DND-41 (cell line): ENCODE measurements at regions not wholly inside any gene's neighbourhood (a gene's known extent, or its start where the extent isn't known, plus 50 kb on each side); places are given as distances from the start of the nearest gene placed in this dataset.

ENCODE experiments used
- ATAC-seq: fragments of 200-7000 bp; cut with Tn5 transposase; 3 replicates; pipeline ENCODE4 v1.9.1; 2021; ENCODE audit warnings: low read depth; ENCODE audit not compliant: insufficient read depth
- DNase-seq: peaks from one replicate; pipeline ENCODE4 v3.0.0-alpha.2; 2020
- H2AFZ ChIP-seq: 2 replicates; pipeline ENCODE4 v1.6.0; 2012; ENCODE audit warnings: low read depth, low read length
- H3K27ac ChIP-seq: 2 replicates; pipeline ENCODE4 v1.5.1; 2012; ENCODE audit warnings: low read length, inconsistent platforms
- H3K27me3 ChIP-seq: fragments of 200-600 bp; sonication (generic); 2 replicates; pipeline ENCODE4 v1.6.0; 2012; ENCODE audit warnings: low read length, mild to moderate bottlenecking, inconsistent platforms; ENCODE audit not compliant: insufficient read depth, poor library complexity
- H3K36me3 ChIP-seq: 2 replicates; pipeline ENCODE4 v1.5.1; 2012; ENCODE audit warnings: low read length, inconsistent platforms; ENCODE audit not compliant: insufficient read depth
- H3K4me1 ChIP-seq: 2 replicates; pipeline ENCODE4 v1.5.1; 2012; ENCODE audit warnings: mild to moderate bottlenecking, low read length; ENCODE audit not compliant: insufficient read depth
- H3K4me2 ChIP-seq: 2 replicates; pipeline ENCODE4 v1.6.0; 2012; ENCODE audit warnings: mild to moderate bottlenecking, moderate library complexity, low read length, inconsistent platforms; ENCODE audit not compliant: insufficient read depth
- H3K4me3 ChIP-seq, 2 experiments: fragments of 200-600 bp in 1 of 2; shearing (Covaris generic) in 1 of 2; 2 replicates each; pipeline ENCODE4 v1.5.1; 2012 to 2016; ENCODE audit warnings: inconsistent platforms in 2 of 2, low read length in 2 of 2, mild to moderate bottlenecking in 2 of 2, low read depth in 1 of 2, moderate library complexity in 1 of 2
- H3K79me2 ChIP-seq: 2 replicates; pipeline ENCODE4 v1.6.0; 2012; ENCODE audit warnings: low read length, inconsistent platforms; ENCODE audit not compliant: insufficient read depth
- H3K9ac ChIP-seq: 2 replicates; pipeline ENCODE4 v1.6.0; 2012; ENCODE audit warnings: low read depth, mild to moderate bottlenecking, inconsistent platforms, low read length, moderate library complexity
- H3K9me3 ChIP-seq: 2 replicates; pipeline ENCODE4 v1.5.1; 2012; ENCODE audit warnings: low read length, moderate library complexity, mild to moderate bottlenecking, inconsistent platforms; ENCODE audit not compliant: insufficient read depth, severe bottlenecking
- H4K20me1 ChIP-seq: 2 replicates; pipeline ENCODE4 v1.6.0; 2012; ENCODE audit warnings: low read length; ENCODE audit not compliant: insufficient read depth
- CTCF ChIP-seq: IDR thresholded peaks from 2 replicates; pipeline ENCODE4 v1.5.1; 2012; ENCODE audit warnings: borderline replicate concordance, low read length, moderate library complexity, mild to moderate bottlenecking; ENCODE audit not compliant: poor library complexity, severe bottlenecking; ENCODE audit errors: extremely low read depth
- EZH2 ChIP-seq: IDR thresholded peaks from 3 replicates; pipeline ENCODE4 v1.6.1; 2012; ENCODE audit warnings: borderline replicate concordance, low read depth, mild to moderate bottlenecking, moderate library complexity, low read length, inconsistent platforms; ENCODE audit not compliant: severe bottlenecking

GRCh38 chr9:86534572-86535258 lies 180.5 kb upstream of the TUT7 start:
- Histone ChIP-seq H3K36me3 (no peaks in the 10 kb centered on the region), H3K9me3 (no peaks in the 10 kb centered on the region), H3K4me1 (no peaks in the 10 kb centered on the region), H2AFZ (no peak overlapping the region), H3K27ac (no peak overlapping the region), H3K4me2 (no peak overlapping the region), H3K9ac (no peak overlapping the region), H3K27me3 (no peaks in the 10 kb centered on the region), H3K79me2 (no peaks in the 10 kb centered on the region), H4K20me1 (no peaks in the 10 kb centered on the region), H3K4me3 (no peak overlapping the region)
- no peak for ATAC-seq
- TF ChIP-seq EZH2, result no peak
- TF ChIP-seq CTCF, result no peak
- DNase-seq, result no peak

GRCh38 chr9:86531971-86532640 lies 177.9 kb upstream of the TUT7 start:
- Histone ChIP-seq H2AFZ (no peak overlapping the region), H3K36me3 (no peaks in the 10 kb centered on the region), H3K4me2 (no peak overlapping the region), H3K9me3 (no peaks in the 10 kb centered on the region), H3K9ac (no peak overlapping the region), H3K79me2 (no peaks in the 10 kb centered on the region), H4K20me1 (no peaks in the 10 kb centered on the region), H3K27me3 (no peaks in the 10 kb centered on the region), H3K4me1 (no peaks in the 10 kb centered on the region), H3K27ac (no peak overlapping the region), H3K4me3 (no peak overlapping the region)
- no peak for DNase-seq
- TF ChIP-seq EZH2, result no peak
- no peak for TF ChIP-seq CTCF
- no peak for ATAC-seq

DNA sequence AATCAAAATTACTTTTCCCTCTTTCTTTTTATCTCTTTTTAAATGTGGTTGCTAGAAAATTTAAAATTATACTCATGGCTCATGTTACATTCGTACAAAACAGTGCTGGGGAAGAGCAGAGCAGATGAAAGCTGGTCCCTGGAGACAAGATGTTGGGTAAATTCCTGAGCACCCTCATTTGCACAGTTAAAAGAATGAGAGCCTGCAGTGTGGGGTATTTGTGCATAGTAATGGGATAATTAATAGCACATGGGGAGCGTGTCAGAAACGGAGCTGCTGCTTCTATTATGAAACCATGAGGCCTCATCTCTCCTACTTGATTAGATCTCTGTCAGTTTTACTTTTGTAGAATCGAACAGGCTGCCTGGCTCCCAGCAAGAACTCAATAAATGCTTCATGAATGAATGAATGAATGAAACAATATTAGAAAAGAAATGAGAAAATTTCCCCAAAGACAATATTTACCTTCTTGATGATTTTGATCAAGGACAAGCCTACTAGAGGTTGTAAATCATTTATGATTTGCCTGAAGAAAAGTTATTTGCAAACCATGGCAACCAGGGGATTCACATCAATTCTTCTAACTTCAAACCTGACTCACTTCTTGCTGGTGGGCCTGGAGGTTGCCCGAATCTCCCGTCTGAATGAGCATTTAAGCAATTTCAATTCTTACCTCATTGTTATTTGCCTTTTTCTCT lies 177.2 kb upstream of the TUT7 start:
- no peak for ATAC-seq
- H3K4me2 ChIP-seq, result no peak overlapping the region
- DNase-seq, result no peak
- H3K4me3 ChIP-seq, result no peak overlapping the region
- H3K9me3 ChIP-seq, result no peaks in the 10 kb centered on the region
- H3K9ac ChIP-seq, result no peak overlapping the region
- TF ChIP-seq CTCF (no peak), EZH2 (no peak)
- H3K4me1 ChIP-seq, result no peaks in the 10 kb centered on the region
- no peaks in the 10 kb centered on the region for H3K27me3 ChIP-seq
- no peaks in the 10 kb centered on the region for H3K79me2 ChIP-seq
- H3K27ac ChIP-seq, result no peak overlapping the region
- H2AFZ ChIP-seq, result no peak overlapping the region
- no peaks in the 10 kb centered on the region for H3K36me3 ChIP-seq
- H4K20me1 ChIP-seq, result no peaks in the 10 kb centered on the region
